NCI-H1092 treated with DMSO at 0.1 percent for 48 hours (cell line): ENCODE measurements at regions not wholly inside any gene's neighbourhood (a gene's known extent, or its start where the extent isn't known, plus 50 kb on each side); places are given as distances from the start of the nearest gene placed in this dataset.

Source experiments
- DNase-seq: peaks from one replicate; lab custom pipeline; 2025; lab: John Stamatoyannopoulos, UW

GRCh38 chr18:68623342-68623741, 91.6 kb downstream of the TMX3 start:
- peak; percentile 79 for DNase-seq

GRCh38 chr18:68611311-68611710, 103.6 kb downstream of the TMX3 start:
- no peak for DNase-seq

GRCh38 chr18:68608851-68609490, 105.9 kb downstream of the TMX3 start:
- no peak for DNase-seq

DNA sequence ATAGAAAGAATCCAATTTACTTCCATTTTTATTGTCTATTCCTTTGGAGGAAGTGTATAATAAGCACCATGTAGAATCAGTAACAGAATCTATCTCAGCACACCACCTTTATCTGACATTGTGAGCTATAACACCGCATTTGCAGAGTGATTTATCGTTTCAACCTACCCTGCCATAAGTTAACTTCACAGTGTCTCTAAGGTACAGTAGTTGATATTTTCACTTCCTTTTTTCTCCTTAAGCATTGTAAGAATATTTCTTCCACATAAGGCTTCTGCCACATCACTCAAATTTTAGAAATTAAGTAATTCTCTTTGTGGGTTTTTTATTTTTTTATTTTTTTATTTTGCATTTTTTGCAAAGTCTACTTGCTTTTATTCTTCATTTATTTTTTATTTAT, 107.1 kb downstream of the TMX3 start:
- DNase-seq = no peak

GRCh38 chr18:68604256-68604655, 110.7 kb downstream of the TMX3 start:
- DNase-seq = no peak

DNA sequence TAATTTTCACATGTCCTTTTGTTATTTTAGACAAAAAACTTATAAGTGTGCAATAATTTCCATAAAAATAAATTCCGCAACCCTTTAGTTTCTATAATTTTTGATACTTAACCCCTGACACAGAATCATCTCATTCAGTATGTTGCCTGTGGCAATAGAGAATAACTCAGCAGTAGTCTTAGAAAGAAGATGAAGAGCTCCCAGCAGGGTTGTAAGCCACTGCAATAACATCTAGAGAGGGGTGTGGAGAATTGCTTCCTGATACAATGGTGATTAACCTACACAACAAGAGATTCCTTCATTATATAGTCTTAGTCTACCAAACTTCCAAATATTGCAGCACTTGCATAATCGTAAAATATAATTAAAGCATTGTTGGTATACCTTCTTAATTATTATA, 118.9 kb downstream of the TMX3 start:
- no peak for DNase-seq

- no peak for DNase-seq
Observed at GRCh38 chr18:68588169-68588568, 126.7 kb downstream of the TMX3 start.

- no peak for DNase-seq
Observed at GRCh38 chr18:68583685-68584084, 131.2 kb downstream of the TMX3 start.

DNA sequence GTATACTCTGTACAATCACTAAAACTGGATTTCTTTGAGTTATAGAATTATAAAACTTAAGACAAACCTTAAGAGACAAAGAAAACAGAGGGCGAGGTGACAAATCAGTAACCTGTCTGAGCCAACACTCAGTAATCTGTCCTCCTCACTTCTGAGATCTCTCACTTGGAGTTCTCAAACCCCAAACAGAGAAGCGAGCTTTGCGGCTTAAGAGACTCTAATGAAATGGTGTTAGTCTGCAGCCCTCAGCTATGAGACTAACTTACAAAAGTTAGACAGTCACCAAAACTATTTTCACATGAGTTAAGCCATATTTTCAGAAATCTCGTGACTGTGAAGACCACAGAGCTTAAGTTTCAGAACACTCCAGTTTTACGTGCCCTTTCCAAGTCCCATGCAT, 140.6 kb downstream of the TMX3 start:
- no peak for DNase-seq

- DNase-seq = no peak
Observed at GRCh38 chr18:68569936-68570335, 145.0 kb downstream of the TMX3 start.

DNA sequence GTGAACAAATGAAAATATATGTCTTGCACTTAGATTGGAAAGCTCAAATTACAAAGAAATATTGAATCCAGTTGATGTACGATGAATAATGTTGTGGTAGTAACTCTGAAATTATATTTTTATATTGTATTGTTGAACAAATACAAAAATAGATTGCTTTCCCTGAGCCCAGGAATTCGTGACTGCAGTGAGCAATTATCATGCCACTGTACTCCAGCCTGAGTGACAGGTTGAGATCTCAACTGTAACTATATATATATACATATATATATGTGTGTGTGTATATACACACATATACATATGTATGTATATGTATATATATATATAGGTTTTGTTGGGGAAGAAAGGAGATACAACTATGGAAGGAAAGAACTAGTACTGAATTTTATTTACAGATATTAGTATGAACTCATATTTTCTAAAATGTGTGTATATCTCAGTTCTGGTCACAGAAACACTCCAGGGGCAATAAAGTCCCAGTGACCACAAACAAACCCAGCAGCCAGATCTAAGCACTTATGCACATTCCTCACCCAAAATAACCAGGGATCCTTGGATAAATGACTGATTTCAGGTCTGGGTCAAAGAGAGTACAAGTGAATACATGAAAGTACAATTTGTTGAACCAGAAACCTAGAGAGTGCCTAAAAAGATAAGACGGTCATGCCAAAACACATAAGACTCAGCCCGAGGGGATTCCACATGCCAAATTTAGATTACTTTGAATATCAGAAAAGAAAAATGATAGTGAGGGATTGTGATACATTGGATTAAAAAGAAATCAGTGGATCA, 146.3 kb downstream of the TMX3 start:
- no peak for DNase-seq

- no peak for DNase-seq
Observed at GRCh38 chr18:68566991-68567390, 147.9 kb downstream of the TMX3 start.

- no peak for DNase-seq
Observed at GRCh38 chr18:68564961-68565360, 149.9 kb downstream of the TMX3 start.

GRCh38 chr18:68564351-68564750, 150.6 kb downstream of the TMX3 start:
- DNase-seq = no peak

GRCh38 chr18:68560128-68560527, 154.8 kb downstream of the TMX3 start:
- no peak for DNase-seq

- DNase-seq = no peak
Observed at GRCh38 chr18:68557183-68557582, 157.7 kb downstream of the TMX3 start.

DNA sequence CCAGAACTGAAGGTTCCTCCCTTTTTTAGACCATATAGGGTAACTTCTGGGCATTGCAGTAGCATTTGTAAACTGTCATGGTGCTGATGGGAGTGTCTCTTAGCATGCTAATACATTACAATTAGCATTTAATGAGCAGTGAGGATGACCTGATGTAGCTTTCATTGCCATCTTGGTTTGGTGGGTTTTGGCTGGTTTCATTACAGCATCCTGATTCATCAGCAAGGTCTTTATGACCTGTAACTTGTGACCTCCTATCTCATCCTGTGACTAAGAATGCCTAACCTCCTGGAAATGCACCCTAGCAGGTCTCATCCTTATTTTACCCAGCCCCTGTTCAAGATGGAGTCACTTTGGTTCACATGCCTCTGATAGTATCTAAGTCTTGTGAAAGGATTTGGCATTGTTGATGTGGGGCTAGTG, 159.0 kb downstream of the TMX3 start:
- no peak for DNase-seq

DNA sequence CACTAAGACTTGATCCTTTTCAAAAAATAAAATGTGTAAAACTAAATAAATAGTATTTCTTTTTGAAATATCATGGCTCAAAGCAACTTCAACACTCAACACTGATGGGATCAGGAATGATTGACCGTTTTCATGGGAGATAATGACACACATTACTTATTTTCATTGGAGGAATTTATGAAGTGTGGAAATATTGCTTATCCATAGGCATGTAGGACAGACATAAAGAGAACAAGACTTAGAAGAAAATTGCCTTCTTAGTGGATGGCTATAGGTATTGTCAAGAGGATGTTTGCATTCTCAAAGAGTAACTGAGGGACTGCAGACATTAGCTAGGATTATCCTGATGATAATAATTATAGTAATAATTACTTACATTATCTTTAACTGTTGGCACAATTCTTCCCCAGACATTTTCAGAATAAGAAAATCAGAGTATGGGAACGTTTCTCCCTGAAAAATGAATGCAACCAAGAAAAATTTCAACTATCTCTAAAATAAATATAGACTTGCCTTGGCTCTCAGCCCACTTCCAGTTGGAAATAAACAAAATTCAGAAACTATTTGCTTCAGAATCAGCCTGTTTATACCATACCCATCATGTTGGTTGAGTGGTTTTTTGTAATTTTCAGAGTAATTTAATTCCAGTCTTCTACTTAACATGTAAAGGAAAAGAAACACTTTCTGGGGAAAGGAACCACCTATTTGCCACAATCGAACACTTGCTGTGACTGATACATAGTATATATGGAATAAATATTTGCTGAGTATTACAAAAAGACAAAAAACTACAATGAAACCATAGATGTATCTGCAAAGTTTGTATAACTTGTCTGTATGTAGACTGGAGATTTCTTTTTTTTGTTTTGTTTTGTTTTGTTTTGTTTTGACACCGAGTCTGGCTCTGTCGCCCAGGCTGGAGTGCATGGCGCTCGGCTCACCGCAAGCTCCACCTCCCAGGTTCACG, 165.7 kb downstream of the TMX3 start:
- DNase-seq = no peak

DNA sequence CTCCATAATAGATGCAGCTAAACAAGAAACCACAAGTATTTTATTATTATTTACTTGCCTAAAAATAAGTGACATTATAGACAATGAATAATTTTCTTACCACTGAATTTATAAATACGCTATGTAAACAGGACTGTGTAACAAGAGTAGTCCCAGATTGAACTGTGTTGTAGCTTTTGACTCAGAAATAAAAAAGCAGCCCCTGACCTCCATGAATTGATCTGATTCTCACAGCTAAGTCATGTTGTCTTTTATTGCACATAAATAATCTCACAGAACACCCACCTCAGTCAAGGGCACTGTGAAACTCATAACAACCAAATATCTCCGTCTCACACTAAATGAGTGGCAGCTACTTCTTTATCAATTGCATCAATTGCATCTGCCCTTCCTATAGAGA, 171.6 kb downstream of the TMX3 start:
- no peak for DNase-seq

GRCh38 chr18:68542846-68543245, 172.1 kb downstream of the TMX3 start:
- DNase-seq = no peak

DNA sequence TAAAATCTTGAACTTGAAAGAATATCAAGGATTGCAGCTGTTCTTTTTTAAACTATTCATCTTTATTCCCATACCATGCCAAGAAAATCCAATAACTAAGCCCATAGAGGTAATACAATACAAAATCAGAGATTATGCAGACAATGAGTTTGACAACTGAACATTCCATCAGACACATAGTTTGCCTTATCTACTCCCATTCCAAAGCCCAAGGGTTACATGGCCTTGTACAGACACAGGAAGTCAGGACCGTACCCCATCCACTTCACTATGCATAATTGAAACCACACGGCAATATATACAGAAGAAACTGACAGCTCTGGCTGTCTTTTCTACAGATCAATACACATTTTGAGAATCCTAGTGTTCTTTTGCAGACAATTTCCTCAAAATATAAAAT, 181.3 kb downstream of the TMX3 start:
- no peak for DNase-seq

- DNase-seq = no peak
Observed at GRCh38 chr18:68532328-68532885, 182.5 kb downstream of the TMX3 start.
